Activated naive CD8-positive, alpha-beta T cell treated with anti-CD3 and anti-CD28 coated beads for 36 hours (primary cell): ENCODE measurements at regions not wholly inside any gene's neighbourhood (a gene's known extent, or its start where the extent isn't known, plus 50 kb on each side); places are given as distances from the start of the nearest gene placed in this dataset.

Experiments used
- DNase-seq: peaks from one replicate; pipeline ENCODE4 v3.0.0; 2021
- H3K27ac Mint-ChIP-seq: one replicate; pipeline ENCODE4 v1.8.0; 2022; ENCODE audit warnings: mild to moderate bottlenecking, moderate library complexity, mixed read lengths
- H3K27me3 Mint-ChIP-seq: one replicate; pipeline ENCODE4 v1.8.0; 2022; ENCODE audit warnings: mild to moderate bottlenecking, mixed read lengths
- H3K36me3 Mint-ChIP-seq: one replicate; pipeline ENCODE4 v1.8.0; 2021; ENCODE audit warnings: mild to moderate bottlenecking, mixed read lengths
- H3K4me1 Mint-ChIP-seq: one replicate; pipeline ENCODE4 v1.8.0; 2021; ENCODE audit warnings: mixed read lengths
- H3K4me3 Mint-ChIP-seq: one replicate; pipeline ENCODE4 v1.8.0; 2022; ENCODE audit warnings: mild to moderate bottlenecking, moderate library complexity, mixed read lengths
- H3K9me3 Mint-ChIP-seq: one replicate; pipeline ENCODE4 v1.8.0; 2022; ENCODE audit warnings: mixed read lengths

- Mint-ChIP-seq H3K4me3 (no peak overlapping the region), H3K4me1 (no peaks in the 10 kb centered on the region), H3K27ac (no peak overlapping the region), H3K27me3 (no peaks in the 10 kb centered on the region), H3K9me3 (peaks cover 6% of the 10 kb centered on the region), H3K36me3 (no peaks in the 10 kb centered on the region)
- no peak for DNase-seq
Observed at GRCh38 chr14:84856751-84857534, 673.0 kb upstream of the FLRT2 start.

GRCh38 chr14:84857571-84857970 lies 672.4 kb upstream of the FLRT2 start:
- DNase-seq, result no peak
- H3K9me3 Mint-ChIP-seq, result peaks cover 6% of the 10 kb centered on the region
- no peak overlapping the region for H3K4me3 Mint-ChIP-seq
- H3K36me3 Mint-ChIP-seq, result no peaks in the 10 kb centered on the region
- no peaks in the 10 kb centered on the region for H3K4me1 Mint-ChIP-seq
- no peaks in the 10 kb centered on the region for H3K27me3 Mint-ChIP-seq
- H3K27ac Mint-ChIP-seq, result no peak overlapping the region

DNA sequence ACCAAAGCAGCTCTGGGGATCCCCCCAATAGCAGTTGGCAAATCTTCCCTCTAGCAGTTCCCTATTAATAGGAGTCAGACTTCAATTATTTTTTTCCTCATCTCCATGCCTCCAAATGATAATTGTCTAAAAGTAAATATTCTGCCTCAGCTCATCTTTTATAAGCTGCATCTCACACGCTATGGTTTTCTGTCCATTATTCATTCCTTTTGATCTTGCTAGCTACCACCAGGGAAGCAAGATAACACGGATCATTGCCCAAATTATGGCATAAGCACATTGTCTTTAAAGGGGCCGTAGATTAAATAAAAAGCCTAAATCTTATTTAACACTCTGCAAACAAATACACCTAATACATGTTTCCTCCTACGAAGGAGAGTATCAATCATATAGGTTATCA lies 670.8 kb upstream of the FLRT2 start:
- H3K27ac Mint-ChIP-seq, result no peak overlapping the region
- peaks cover 7% of the 10 kb centered on the region for H3K9me3 Mint-ChIP-seq
- no peaks in the 10 kb centered on the region for H3K36me3 Mint-ChIP-seq
- H3K4me1 Mint-ChIP-seq, result no peaks in the 10 kb centered on the region
- no peak overlapping the region for H3K4me3 Mint-ChIP-seq
- no peaks in the 10 kb centered on the region for H3K27me3 Mint-ChIP-seq
- DNase-seq, result no peak

- no peaks in the 10 kb centered on the region for H3K36me3 Mint-ChIP-seq
- no peaks in the 10 kb centered on the region for H3K4me1 Mint-ChIP-seq
- H3K27me3 Mint-ChIP-seq, result no peaks in the 10 kb centered on the region
- H3K27ac Mint-ChIP-seq, result no peak overlapping the region
- no peak overlapping the region for H3K4me3 Mint-ChIP-seq
- peaks cover 3% of the 10 kb centered on the region for H3K9me3 Mint-ChIP-seq
- DNase-seq, result no peak
Observed at GRCh38 chr14:84864548-84865271, 665.2 kb upstream of the FLRT2 start.

DNA sequence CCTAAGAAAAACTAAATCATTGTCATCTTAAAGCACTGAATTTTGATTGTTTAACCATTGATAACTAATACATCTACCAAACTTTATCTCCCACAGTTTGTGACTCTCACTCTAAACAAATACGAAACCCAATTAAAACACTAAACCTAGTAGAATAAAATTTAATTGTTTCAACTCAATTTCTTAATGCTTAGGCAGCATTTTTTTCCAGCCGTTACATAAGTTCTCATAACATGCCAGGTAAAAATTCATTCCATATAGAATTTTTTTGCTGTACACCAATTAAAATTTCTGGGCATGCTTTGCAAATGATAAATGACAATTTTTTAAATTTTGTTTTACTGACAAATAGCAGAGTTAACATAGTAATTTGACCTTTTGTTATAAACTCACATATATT lies 658.2 kb upstream of the FLRT2 start:
- H3K36me3 Mint-ChIP-seq, result no peaks in the 10 kb centered on the region

GRCh38 chr14:84874436-84874835 lies 655.5 kb upstream of the FLRT2 start:
- DNase-seq, result no peak
- Mint-ChIP-seq H3K36me3 (no peaks in the 10 kb centered on the region), H3K27me3 (no peaks in the 10 kb centered on the region), H3K9me3 (peaks cover 1% of the 10 kb centered on the region), H3K27ac (no peak overlapping the region), H3K4me3 (no peak overlapping the region), H3K4me1 (no peaks in the 10 kb centered on the region)

More for the DNA sequence above, 658.2 kb upstream of the FLRT2 start:
- no peaks in the 10 kb centered on the region for H3K9me3 Mint-ChIP-seq
- no peak overlapping the region for H3K27ac Mint-ChIP-seq
- H3K4me3 Mint-ChIP-seq, result no peak overlapping the region
- H3K27me3 Mint-ChIP-seq, result no peaks in the 10 kb centered on the region
- DNase-seq, result no peak
- H3K4me1 Mint-ChIP-seq, result no peaks in the 10 kb centered on the region

DNA sequence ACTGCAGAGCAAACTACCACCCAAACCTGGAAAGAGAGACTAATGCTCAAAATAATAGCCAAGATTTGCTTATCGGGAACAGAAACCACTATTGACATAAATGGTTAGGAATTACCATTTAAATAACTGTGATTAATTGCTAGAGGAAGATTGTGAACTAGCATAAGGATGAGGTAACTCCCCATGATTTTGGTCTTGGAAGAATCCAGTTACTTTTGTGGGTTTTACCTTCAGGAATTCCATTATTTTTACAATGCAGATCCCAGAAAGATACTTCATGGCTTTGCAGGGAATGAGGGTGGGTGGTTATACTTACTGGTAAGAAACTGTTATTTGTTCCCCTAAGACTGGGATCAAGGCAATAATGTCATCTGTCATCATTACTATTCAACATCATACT lies 652.9 kb upstream of the FLRT2 start:
- no peak overlapping the region for H3K27ac Mint-ChIP-seq
- H3K4me3 Mint-ChIP-seq, result no peak overlapping the region
- peaks cover 1% of the 10 kb centered on the region for H3K9me3 Mint-ChIP-seq
- no peaks in the 10 kb centered on the region for H3K27me3 Mint-ChIP-seq
- no peaks in the 10 kb centered on the region for H3K36me3 Mint-ChIP-seq
- no peaks in the 10 kb centered on the region for H3K4me1 Mint-ChIP-seq
- DNase-seq, result no peak

- H3K36me3 Mint-ChIP-seq, result no peaks in the 10 kb centered on the region
- no peaks in the 10 kb centered on the region for H3K4me1 Mint-ChIP-seq
- H3K27ac Mint-ChIP-seq, result no peak overlapping the region
- peaks cover 5% of the 10 kb centered on the region for H3K9me3 Mint-ChIP-seq
- DNase-seq, result no peak
- no peak overlapping the region for H3K4me3 Mint-ChIP-seq
- H3K27me3 Mint-ChIP-seq, result no peaks in the 10 kb centered on the region
Observed at GRCh38 chr14:84882830-84883229, 647.1 kb upstream of the FLRT2 start.

DNA sequence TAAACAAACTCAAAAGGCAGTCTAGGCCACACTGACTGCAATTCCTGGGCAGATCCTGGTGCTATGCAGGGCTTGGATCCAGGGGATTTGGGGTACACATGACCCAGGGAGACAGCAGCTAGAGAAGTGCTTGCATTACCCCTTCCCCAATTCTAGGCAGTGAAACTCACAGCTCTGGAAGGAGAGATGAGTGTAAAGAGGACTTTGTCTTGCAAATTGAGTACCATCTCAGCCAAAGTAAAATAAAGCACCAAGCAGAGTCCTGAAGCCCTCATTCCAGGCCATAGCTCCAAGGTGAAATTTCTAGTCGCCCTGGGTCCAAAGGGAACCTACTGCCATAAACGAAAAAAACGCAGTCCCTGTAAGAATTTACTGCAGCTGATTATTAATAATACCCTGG lies 644.9 kb upstream of the FLRT2 start:
- Mint-ChIP-seq H3K36me3 (no peaks in the 10 kb centered on the region), H3K9me3 (peaks cover 7% of the 10 kb centered on the region), H3K4me1 (no peaks in the 10 kb centered on the region), H3K27me3 (no peaks in the 10 kb centered on the region), H3K27ac (no peak overlapping the region), H3K4me3 (no peak overlapping the region)
- no peak for DNase-seq

GRCh38 chr14:84891404-84891803 lies 638.5 kb upstream of the FLRT2 start:
- no peaks in the 10 kb centered on the region for H3K4me1 Mint-ChIP-seq
- peaks cover 7% of the 10 kb centered on the region for H3K9me3 Mint-ChIP-seq
- no peaks in the 10 kb centered on the region for H3K36me3 Mint-ChIP-seq
- no peak for DNase-seq
- no peak overlapping the region for H3K4me3 Mint-ChIP-seq
- H3K27me3 Mint-ChIP-seq, result no peaks in the 10 kb centered on the region
- H3K27ac Mint-ChIP-seq, result no peak overlapping the region

DNA sequence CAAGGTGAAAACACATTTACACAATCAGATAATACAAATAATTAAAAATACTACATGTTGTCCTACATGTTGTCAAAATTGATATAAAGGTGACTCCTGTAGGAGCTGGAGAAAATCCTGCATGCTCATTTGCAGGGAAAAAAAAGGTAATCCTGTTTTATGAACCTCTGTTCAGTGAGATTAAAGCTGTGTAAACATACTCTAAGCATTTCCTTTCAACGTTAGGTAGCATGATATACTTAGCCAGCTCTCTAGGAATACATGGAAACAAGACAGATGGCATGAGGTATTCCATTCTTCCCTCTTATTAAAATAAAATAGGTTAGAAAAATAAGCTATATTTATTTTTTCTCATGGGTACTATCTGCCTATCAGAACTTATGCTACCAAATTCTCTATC lies 635.7 kb upstream of the FLRT2 start:
- Mint-ChIP-seq H3K36me3 (no peaks in the 10 kb centered on the region), H3K4me3 (no peak overlapping the region), H3K4me1 (no peaks in the 10 kb centered on the region), H3K9me3 (peaks cover 14% of the 10 kb centered on the region), H3K27ac (no peak overlapping the region), H3K27me3 (no peaks in the 10 kb centered on the region)
- no peak for DNase-seq

DNA sequence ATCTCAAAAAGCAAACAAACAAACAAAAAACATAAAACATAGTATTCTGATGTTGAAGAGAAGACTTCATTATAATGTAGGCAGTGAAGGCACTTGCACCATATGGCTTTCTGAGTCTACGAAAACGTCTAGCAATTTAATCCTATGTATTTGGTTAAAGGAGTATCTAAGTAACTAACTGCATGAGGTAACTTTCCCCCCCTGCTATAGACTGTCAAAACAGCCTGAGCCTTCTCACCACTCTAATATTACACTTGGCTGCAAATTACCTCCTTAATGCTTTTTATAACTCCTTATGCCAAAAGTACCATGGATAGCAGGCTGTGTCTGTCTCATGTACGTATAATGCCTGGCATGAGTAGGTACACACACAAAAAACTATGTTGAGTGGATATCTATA lies 607.6 kb upstream of the FLRT2 start:
- no peaks in the 10 kb centered on the region for H3K36me3 Mint-ChIP-seq
- H3K4me3 Mint-ChIP-seq, result no peak overlapping the region
- no peaks in the 10 kb centered on the region for H3K27me3 Mint-ChIP-seq
- H3K4me1 Mint-ChIP-seq, result no peaks in the 10 kb centered on the region
- no peak for DNase-seq
- H3K9me3 Mint-ChIP-seq, result peaks cover 9% of the 10 kb centered on the region
- H3K27ac Mint-ChIP-seq, result no peak overlapping the region

DNA sequence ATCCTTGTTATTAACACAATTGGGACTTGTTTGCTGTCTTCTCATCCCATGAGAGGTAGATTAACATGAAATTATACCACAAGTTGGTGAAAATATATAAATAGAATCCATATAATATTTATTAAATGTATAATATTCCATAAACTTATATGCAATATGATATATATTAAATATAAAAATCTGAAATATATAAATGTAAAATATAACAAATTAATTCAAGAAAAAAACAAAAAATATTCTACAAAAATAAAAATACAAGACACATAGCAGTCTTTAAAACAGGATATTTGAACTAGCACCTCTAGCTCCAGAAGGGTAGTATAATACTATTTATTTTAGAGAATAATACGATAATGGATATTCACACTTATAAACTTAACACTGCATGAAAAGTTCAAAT lies 603.3 kb upstream of the FLRT2 start:
- no peak overlapping the region for H3K4me3 Mint-ChIP-seq
- peaks cover 2% of the 10 kb centered on the region for H3K9me3 Mint-ChIP-seq
- H3K27me3 Mint-ChIP-seq, result no peaks in the 10 kb centered on the region
- H3K27ac Mint-ChIP-seq, result no peak overlapping the region
- H3K4me1 Mint-ChIP-seq, result no peaks in the 10 kb centered on the region
- DNase-seq, result no peak
- H3K36me3 Mint-ChIP-seq, result no peaks in the 10 kb centered on the region

- H3K9me3 Mint-ChIP-seq, result peaks cover 3% of the 10 kb centered on the region
- H3K4me1 Mint-ChIP-seq, result no peaks in the 10 kb centered on the region
- no peak overlapping the region for H3K4me3 Mint-ChIP-seq
- no peak overlapping the region for H3K27ac Mint-ChIP-seq
- no peaks in the 10 kb centered on the region for H3K27me3 Mint-ChIP-seq
- DNase-seq, result no peak
- H3K36me3 Mint-ChIP-seq, result no peaks in the 10 kb centered on the region
Observed at GRCh38 chr14:84927096-84927827, 602.7 kb upstream of the FLRT2 start.

DNA sequence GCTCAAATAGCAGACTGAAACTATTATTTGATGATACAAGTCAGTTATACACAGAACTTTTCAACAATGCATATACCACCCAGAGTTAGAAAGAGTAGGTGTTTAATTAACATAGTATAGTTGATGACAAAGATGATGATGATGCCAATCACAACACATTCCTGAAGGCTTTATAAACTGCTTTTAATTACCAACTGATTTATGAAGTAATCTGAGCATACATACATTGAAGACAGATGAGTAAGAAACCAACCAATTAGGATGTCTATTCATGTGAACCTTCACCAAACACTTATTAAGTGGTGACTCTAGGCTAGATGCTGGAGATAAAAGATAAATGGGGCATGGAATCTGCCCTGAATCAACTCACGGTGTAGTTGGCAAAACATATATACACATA lies 600.9 kb upstream of the FLRT2 start:
- DNase-seq, result no peak
- H3K27me3 Mint-ChIP-seq, result no peaks in the 10 kb centered on the region
- H3K4me1 Mint-ChIP-seq, result no peaks in the 10 kb centered on the region
- H3K27ac Mint-ChIP-seq, result no peak overlapping the region
- H3K9me3 Mint-ChIP-seq, result peaks cover 4% of the 10 kb centered on the region
- H3K36me3 Mint-ChIP-seq, result no peaks in the 10 kb centered on the region
- no peak overlapping the region for H3K4me3 Mint-ChIP-seq
